IPS-NIHi7 (cell line): ENCODE measurements at regions not wholly inside any gene's neighbourhood (a gene's known extent, or its start where the extent isn't known, plus 50 kb on each side); places are given as distances from the start of the nearest gene placed in this dataset.
A peak's percentile ranks its signal among the peaks of the same experiment; 100 is the strongest.

ENCODE experiments used
- DNase-seq: peaks from one replicate; pipeline ENCODE4 v3.0.0; 2012; ENCODE audit warnings: mixed read lengths; ENCODE audit errors: extremely low spot score

- DNase-seq, result no peak
Observed at GRCh38 chr3:177512945-177513814, 315.9 kb upstream of the TBL1XR1 start.

GRCh38 chr3:177513815-177514610 lies 316.7 kb upstream of the TBL1XR1 start:
- no peak for DNase-seq

- DNase-seq, result no peak
Observed at GRCh38 chr3:177514611-177515499, 317.6 kb upstream of the TBL1XR1 start.

- no peak for DNase-seq
Observed at GRCh38 chr3:177515786-177516157, 318.5 kb upstream of the TBL1XR1 start.

- no peak for DNase-seq
Observed at GRCh38 chr3:177516158-177517011, 319.1 kb upstream of the TBL1XR1 start.

GRCh38 chr3:177517906-177518305 lies 320.6 kb upstream of the TBL1XR1 start:
- no peak for DNase-seq

- DNase-seq, result no peak
Observed at GRCh38 chr3:177519588-177519987, 322.3 kb upstream of the TBL1XR1 start.

GRCh38 chr3:177521305-177521704 lies 324.0 kb upstream of the TBL1XR1 start:
- DNase-seq, result peak; percentile 69

GRCh38 chr3:177522051-177522450 lies 324.8 kb upstream of the TBL1XR1 start:
- no peak for DNase-seq

GRCh38 chr3:177523067-177523675 lies 325.9 kb upstream of the TBL1XR1 start:
- no peak for DNase-seq

GRCh38 chr3:177523872-177524438 lies 326.7 kb upstream of the TBL1XR1 start:
- no peak for DNase-seq

GRCh38 chr3:177524742-177525141 lies 327.5 kb upstream of the TBL1XR1 start:
- no peak for DNase-seq

GRCh38 chr3:177525414-177525813 lies 328.1 kb upstream of the TBL1XR1 start:
- no peak for DNase-seq

GRCh38 chr3:177525987-177526712 lies 328.9 kb upstream of the TBL1XR1 start:
- DNase-seq, result no peak

- no peak for DNase-seq
Observed at GRCh38 chr3:177527182-177527581, 329.9 kb upstream of the TBL1XR1 start.

GRCh38 chr3:177528306-177529070 lies 331.2 kb upstream of the TBL1XR1 start:
- no peak for DNase-seq

- no peak for DNase-seq
Observed at GRCh38 chr3:177529071-177529550, 331.8 kb upstream of the TBL1XR1 start.

GRCh38 chr3:177529716-177530335 lies 332.5 kb upstream of the TBL1XR1 start:
- DNase-seq, result no peak
